ENCODE measurements at regions not wholly inside any gene's neighbourhood (a gene's known extent, or its start where the extent isn't known, plus 50 kb on each side); places are given as distances from the start of the nearest gene placed in this dataset.
A peak's percentile ranks its signal among the peaks of the same experiment; 100 is the strongest.

DNA sequence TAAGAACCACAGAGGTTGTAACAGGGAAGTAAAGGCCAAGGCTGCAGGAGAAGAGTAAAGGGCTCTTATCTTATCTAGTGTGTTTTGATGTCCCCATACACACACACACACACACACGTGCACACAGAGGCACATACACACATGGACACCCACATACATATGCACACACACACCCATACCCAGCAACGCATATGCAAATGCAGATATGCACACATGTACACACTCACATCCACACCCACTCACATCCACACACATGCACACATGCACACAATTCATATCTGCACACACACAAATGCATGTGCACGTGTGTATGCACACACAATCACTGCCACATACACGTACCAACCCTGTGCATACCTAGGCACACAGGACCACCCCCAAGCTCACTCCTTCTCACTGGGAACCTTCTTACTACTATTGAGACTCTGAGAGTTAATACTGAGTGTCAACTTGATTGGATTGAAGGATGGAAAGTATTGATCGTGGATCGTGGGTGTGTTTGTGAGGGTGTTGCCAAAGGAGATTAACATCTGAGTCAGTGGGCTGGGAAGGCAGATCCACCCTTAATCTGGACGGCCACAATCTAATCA, 99.0 kb upstream of the AKAP13 start:
- Histone ChIP-seq H3F3A (replicated peaks; ENCODE audit: insufficient read depth) (peaks cover 10% of the 10 kb centered on the region), H3K4me1 (ENCODE audit: control insufficient read depth in 1 of 2, insufficient read depth in 2 of 2, low read depth in 1 of 2, low read length in 1 of 2) (no peaks in the 10 kb centered on the region; a peak in 1 of 4 replicates), H3K9me2 (no peaks in the 10 kb centered on the region), H2AFZ (ENCODE audit: low read depth) (no peak overlapping the region), H3K9me3 (no peaks in the 10 kb centered on the region), H3K9ac (no peak overlapping the region), H3K4me2 (no peak overlapping the region), H3K36me3 (replicated peaks in 1 of 2; ENCODE audit: control insufficient read depth in 1 of 2, insufficient read depth in 2 of 2, low read length in 1 of 2) (no peaks in the 10 kb centered on the region), H3K79me2 (ENCODE audit: insufficient read depth) (no peaks in the 10 kb centered on the region), H3K27me3 (ENCODE audit: insufficient read depth) (no peaks in the 10 kb centered on the region), H3K4me3 (ENCODE audit: low read depth in 2 of 2, low read length in 1 of 2) (no peak overlapping the region), H4K20me1 (ENCODE audit: insufficient read depth) (no peaks in the 10 kb centered on the region), H3K27ac (ENCODE audit: low read depth in 2 of 2, low read length in 1 of 2) (no peak overlapping the region)
- ChIA-PET CTCF (interaction anchor here (0.7 kb wide), 1 partner anchor 9 kb away, joined by 4 read pairs; no protein-coding TSS in a partner anchor), POLR2A (no interaction called here)
- 68% methylated on average over 7 of the region's 7 CpGs for WGBS (ENCODE audit: low lambda C conversion rate)
- TF ChIP-seq SIN3A (IDR thresholded peaks at IDR 0.05; ENCODE audit: borderline replicate concordance, low read depth, low read length) (no peak), YY1 (IDR thresholded peaks at IDR 0.05; ENCODE audit: low read depth) (no peak), RFX5 (IDR thresholded peaks at IDR 0.05; ENCODE audit: low read length) (no peak), POLR2AphosphoS5 (IDR thresholded peaks at IDR 0.05; ENCODE audit: low read depth, low read length) (no peak), RAD21 (IDR thresholded peaks at IDR 0.05; ENCODE audit: low read length) (no peak), NFIC (IDR thresholded peaks at IDR 0.05; ENCODE audit: borderline replicate concordance) (no peak), FOXM1 (IDR thresholded peaks at IDR 0.05; ENCODE audit: low read depth) (no peak), MXI1 (IDR thresholded peaks at IDR 0.05; ENCODE audit: low read depth, low read length) (no peak), FOXJ3 (CRISPR knock-in tag; IDR thresholded peaks at IDR 0.05) (no peak), TCF12 (IDR thresholded peaks at IDR 0.05) (no peak), ELF1 (IDR thresholded peaks at IDR 0.05) (no peak)
- TF ChIP-seq, protein P1, sequence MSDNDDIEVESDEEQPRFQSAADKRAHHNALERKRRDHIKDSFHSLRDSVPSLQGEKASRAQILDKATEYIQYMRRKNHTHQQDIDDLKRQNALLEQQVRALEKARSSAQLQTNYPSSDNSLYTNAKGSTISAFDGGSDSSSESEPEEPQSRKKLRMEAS (IDR thresholded peaks at IDR 0.05; ENCODE audit: low read depth): no peak
- TF ChIP-seq, protein P2, sequence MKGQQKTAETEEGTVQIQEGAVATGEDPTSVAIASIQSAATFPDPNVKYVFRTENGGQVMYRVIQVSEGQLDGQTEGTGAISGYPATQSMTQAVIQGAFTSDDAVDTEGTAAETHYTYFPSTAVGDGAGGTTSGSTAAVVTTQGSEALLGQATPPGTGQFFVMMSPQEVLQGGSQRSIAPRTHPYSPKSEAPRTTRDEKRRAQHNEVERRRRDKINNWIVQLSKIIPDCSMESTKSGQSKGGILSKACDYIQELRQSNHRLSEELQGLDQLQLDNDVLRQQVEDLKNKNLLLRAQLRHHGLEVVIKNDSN (IDR thresholded peaks at IDR 0.05; ENCODE audit: borderline replicate concordance, low read depth): no peak
- TF ChIP-seq, protein P3, sequence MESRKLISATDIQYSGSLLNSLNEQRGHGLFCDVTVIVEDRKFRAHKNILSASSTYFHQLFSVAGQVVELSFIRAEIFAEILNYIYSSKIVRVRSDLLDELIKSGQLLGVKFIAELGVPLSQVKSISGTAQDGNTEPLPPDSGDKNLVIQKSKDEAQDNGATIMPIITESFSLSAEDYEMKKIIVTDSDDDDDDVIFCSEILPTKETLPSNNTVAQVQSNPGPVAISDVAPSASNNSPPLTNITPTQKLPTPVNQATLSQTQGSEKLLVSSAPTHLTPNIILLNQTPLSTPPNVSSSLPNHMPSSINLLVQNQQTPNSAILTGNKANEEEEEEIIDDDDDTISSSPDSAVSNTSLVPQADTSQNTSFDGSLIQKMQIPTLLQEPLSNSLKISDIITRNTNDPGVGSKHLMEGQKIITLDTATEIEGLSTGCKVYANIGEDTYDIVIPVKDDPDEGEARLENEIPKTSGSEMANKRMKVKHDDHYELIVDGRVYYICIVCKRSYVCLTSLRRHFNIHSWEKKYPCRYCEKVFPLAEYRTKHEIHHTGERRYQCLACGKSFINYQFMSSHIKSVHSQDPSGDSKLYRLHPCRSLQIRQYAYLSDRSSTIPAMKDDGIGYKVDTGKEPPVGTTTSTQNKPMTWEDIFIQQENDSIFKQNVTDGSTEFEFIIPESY (IDR thresholded peaks at IDR 0.05; ENCODE audit: borderline replicate concordance, low read depth): no peak
- no peak for DNase-seq

DNA sequence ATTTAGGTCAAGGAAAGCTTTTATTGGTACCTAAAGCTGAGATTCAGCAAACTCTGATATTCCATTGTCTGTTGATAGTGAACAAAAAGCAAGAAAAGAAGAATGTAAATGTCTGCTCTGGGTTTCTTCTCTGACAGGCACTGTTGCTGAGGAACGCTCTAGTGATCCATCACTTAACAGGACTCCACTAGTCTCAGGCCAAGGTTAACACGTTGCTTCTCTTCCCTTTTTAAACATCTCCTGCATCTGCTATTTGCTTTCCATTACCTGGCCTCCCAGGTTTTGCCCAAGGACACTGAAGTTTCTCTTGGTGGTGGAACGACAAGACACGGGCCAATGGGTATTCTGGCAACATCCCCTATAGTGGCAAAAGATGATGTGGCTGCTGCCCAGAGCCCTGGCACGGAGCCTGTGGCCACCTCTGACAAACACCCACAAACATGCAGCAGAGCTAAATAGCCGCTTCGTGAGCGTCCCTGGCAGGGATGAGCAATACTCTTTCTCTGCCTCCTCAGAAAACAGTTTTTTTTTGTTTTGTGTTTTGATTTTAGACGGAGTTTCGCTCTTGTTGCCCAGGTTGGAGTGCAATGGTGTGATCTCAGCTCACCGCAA, 97.8 kb upstream of the AKAP13 start:
- Histone ChIP-seq H3K4me3 (ENCODE audit: low read depth in 2 of 2, low read length in 1 of 2) (no peak overlapping the region; a peak in 1 of 4 replicates), H3K79me2 (ENCODE audit: insufficient read depth) (no peaks in the 10 kb centered on the region), H4K20me1 (ENCODE audit: insufficient read depth) (no peaks in the 10 kb centered on the region), H3K9ac (no peak overlapping the region), H3K27me3 (ENCODE audit: insufficient read depth) (no peaks in the 10 kb centered on the region), H3K9me2 (no peaks in the 10 kb centered on the region), H3K9me3 (no peaks in the 10 kb centered on the region), H3F3A (replicated peaks; ENCODE audit: insufficient read depth) (peaks cover 10% of the 10 kb centered on the region), H3K36me3 (replicated peaks in 1 of 2; ENCODE audit: control insufficient read depth in 1 of 2, insufficient read depth in 2 of 2, low read length in 1 of 2) (no peaks in the 10 kb centered on the region), H3K4me1 (ENCODE audit: control insufficient read depth in 1 of 2, insufficient read depth in 2 of 2, low read depth in 1 of 2, low read length in 1 of 2) (no peaks in the 10 kb centered on the region; a peak in 1 of 4 replicates), H3K27ac (ENCODE audit: low read depth in 2 of 2, low read length in 1 of 2) (no peak overlapping the region), H2AFZ (ENCODE audit: low read depth) (peak overlapping the region; percentile 51; the same call in 1 of the 2 replicates), H3K4me2 (0 out of 2 replicates have a peak overlapping the region, but pooled peaks have one; percentile 24)
- CTCF ChIA-PET: no interaction called here
- TF ChIP-seq FOSL2 (IDR thresholded peaks at IDR 0.05; ENCODE audit: borderline replicate concordance, low read depth) (peak; percentile 35; the same call in 1 of the 2 replicates), NFIC (IDR thresholded peaks at IDR 0.05; ENCODE audit: borderline replicate concordance) (peak; percentile 72; the same call in 1 of the 2 replicates), RFX5 (IDR thresholded peaks at IDR 0.05; ENCODE audit: low read length) (no peak), TCF12 (IDR thresholded peaks at IDR 0.05) (peak; percentile 17; the same call in 1 of the 2 replicates), FOXM1 (IDR thresholded peaks at IDR 0.05; ENCODE audit: low read depth) (no peak), JUND (IDR thresholded peaks at IDR 0.05) (no peak), GABPA (IDR thresholded peaks at IDR 0.05; ENCODE audit: low read depth) (no peak), POLR2AphosphoS5 (IDR thresholded peaks at IDR 0.05; ENCODE audit: low read depth, low read length) (no peak)
- TF ChIP-seq, protein P4, sequence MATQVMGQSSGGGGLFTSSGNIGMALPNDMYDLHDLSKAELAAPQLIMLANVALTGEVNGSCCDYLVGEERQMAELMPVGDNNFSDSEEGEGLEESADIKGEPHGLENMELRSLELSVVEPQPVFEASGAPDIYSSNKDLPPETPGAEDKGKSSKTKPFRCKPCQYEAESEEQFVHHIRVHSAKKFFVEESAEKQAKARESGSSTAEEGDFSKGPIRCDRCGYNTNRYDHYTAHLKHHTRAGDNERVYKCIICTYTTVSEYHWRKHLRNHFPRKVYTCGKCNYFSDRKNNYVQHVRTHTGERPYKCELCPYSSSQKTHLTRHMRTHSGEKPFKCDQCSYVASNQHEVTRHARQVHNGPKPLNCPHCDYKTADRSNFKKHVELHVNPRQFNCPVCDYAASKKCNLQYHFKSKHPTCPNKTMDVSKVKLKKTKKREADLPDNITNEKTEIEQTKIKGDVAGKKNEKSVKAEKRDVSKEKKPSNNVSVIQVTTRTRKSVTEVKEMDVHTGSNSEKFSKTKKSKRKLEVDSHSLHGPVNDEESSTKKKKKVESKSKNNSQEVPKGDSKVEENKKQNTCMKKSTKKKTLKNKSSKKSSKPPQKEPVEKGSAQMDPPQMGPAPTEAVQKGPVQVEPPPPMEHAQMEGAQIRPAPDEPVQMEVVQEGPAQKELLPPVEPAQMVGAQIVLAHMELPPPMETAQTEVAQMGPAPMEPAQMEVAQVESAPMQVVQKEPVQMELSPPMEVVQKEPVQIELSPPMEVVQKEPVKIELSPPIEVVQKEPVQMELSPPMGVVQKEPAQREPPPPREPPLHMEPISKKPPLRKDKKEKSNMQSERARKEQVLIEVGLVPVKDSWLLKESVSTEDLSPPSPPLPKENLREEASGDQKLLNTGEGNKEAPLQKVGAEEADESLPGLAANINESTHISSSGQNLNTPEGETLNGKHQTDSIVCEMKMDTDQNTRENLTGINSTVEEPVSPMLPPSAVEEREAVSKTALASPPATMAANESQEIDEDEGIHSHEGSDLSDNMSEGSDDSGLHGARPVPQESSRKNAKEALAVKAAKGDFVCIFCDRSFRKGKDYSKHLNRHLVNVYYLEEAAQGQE (IDR thresholded peaks at IDR 0.05; ENCODE audit: low read depth, low read length): no peak
- no peak for DNase-seq
- POLR2A ChIA-PET: no interaction called here
- WGBS (ENCODE audit: low lambda C conversion rate): 63% methylated on average over 11 of the region's 11 CpGs

All from SK-N-SH (cell line).